Transverse colon (tissue), 4 donors: ENCODE measurements at regions not wholly inside any gene's neighbourhood (a gene's known extent, or its start where the extent isn't known, plus 50 kb on each side); places are given as distances from the start of the nearest gene placed in this dataset.

Experiments
- DNase-seq: peaks from one replicate; pipeline ENCODE4 v3.0.0-alpha.2; 2019
- H3K27ac ChIP-seq, 4 donors: fragments of 200-600 bp; sonication (generic); 2 replicates each; pipeline ENCODE4 v1.5.1; 2016 to 2018; ENCODE audit warnings: inconsistent platforms in 4 of 4
- H3K27me3 ChIP-seq: fragments of 200-600 bp; sonication (generic); 2 replicates; pipeline ENCODE4 v1.5.1; 2017; ENCODE audit warnings: inconsistent platforms
- H3K36me3 ChIP-seq, 4 donors: fragments of 200-600 bp; sonication (generic); 2 replicates each; pipeline ENCODE4 v1.5.1; 2017 to 2019; ENCODE audit warnings: inconsistent platforms in 4 of 4
- H3K4me1 ChIP-seq, 4 donors: fragments of 200-600 bp; sonication (generic); 2 replicates each; pipeline ENCODE4 v1.5.1; 2017 to 2020; ENCODE audit warnings: inconsistent platforms in 4 of 4
- H3K4me3 ChIP-seq, 4 donors: fragments of 200-600 bp; sonication (generic); 1 replicate in 1 of 4; 2 replicates in 3 of 4; pipeline versions ENCODE4 v1.5.1 to v1.6.1; 2017 to 2019; ENCODE audit warnings: inconsistent platforms in 4 of 4
- H3K9me3 ChIP-seq, 2 donors: fragments of 200-600 bp; sonication (generic); 2 replicates each; pipeline ENCODE4 v1.5.1; 2017 to 2019; ENCODE audit warnings: inconsistent platforms in 2 of 2
- CTCF ChIP-seq, 5 experiments: fragments of 200-600 bp in 3 of 5; fragments of 450-650 bp in 2 of 5; sonication (generic) in 3 of 5; IDR thresholded peaks; 1 replicate in 2 of 5; 2 replicates in 3 of 5; pipeline ENCODE4 v1.5.1; 2016 to 2017; ENCODE audit warnings: antibody characterized with exemption in 5 of 5, inconsistent platforms in 3 of 5, mild to moderate bottlenecking in 2 of 5, moderate library complexity in 1 of 5
- EP300 ChIP-seq: sonication (generic); formaldehyde crosslinking; IDR thresholded peaks from one replicate; pipeline ENCODE4 v1.6.1; 2017; ENCODE audit warnings: antibody characterized with exemption, low read depth
- POLR2A ChIP-seq: fragments of 450-650 bp; IDR thresholded peaks from one replicate; pipeline ENCODE4 v1.6.1; 2016; ENCODE audit warnings: antibody characterized with exemption, mild to moderate bottlenecking, moderate library complexity
- POLR2AphosphoS5 ChIP-seq, 3 donors: sonication (generic); formaldehyde crosslinking; IDR thresholded peaks; one replicate each; pipeline ENCODE4 v1.6.1; 2016; ENCODE audit warnings: antibody characterized with exemption in 3 of 3
- WGBS, 2 donors: methylation state at CpG; one replicate each; pipeline ENCODE4 v1.1.5; 2018; ENCODE audit warnings: low coverage in 1 of 2; 5-methylcytosine and 5-hydroxymethylcytosine counted together
- in situ Hi-C, 4 donors: fragments of 200-750 bp; cut with MboI; loops; one replicate each; pipeline versions ENCODE4 v1.15.0 to v1.15.1; 2017; ENCODE audit warnings: low sequenced_read_pairs in 3 of 4, low pct_ligation_motif_present in 1 of 4, low pct_unique_long_range_greater_than_20kb in 1 of 4
- intact Hi-C: fragments of 100-400 bp; cut with DNase I; formaldehyde crosslinking; loops from one replicate; pipeline ENCODE4 v1.15.1; 2023; ENCODE audit warnings: low total_unique reads

- 89% methylated on average over 3 of the region's 7 CpGs; no CpG with 5 or more reads in 1 of the 2 donors for WGBS, 2 donors
- Histone ChIP-seq H3K27me3 (no peaks in the 10 kb centered on the region), H3K4me1 (no peaks in the 10 kb centered on the region), H3K27ac (no peak overlapping the region), H3K4me3 (no peak overlapping the region), H3K36me3 (no peaks in the 10 kb centered on the region), H3K9me3 (no peaks in the 10 kb centered on the region)
- intact Hi-C loops, result no loop called here
- no peak for DNase-seq
- TF ChIP-seq POLR2AphosphoS5 (IDR thresholded peaks at IDR 0.05) (no peak), CTCF (IDR thresholded peaks at IDR 0.05) (no peak), EP300 (no peak), POLR2A (no peak)
- in situ Hi-C loops, result loop anchor here in 1 of 4 donors (25.0 kb wide), 1 partner anchor 473 kb away; no protein-coding TSS in a partner anchor
Measured at GRCh38 chrY:7339391-7340087, 428.0 kb upstream of the AMELY start.

- 80% methylated on average over 5 of the region's 13 CpGs; no CpG with 5 or more reads in 1 of the 2 donors for WGBS, 2 donors
- Histone ChIP-seq H3K27me3 (no peaks in the 10 kb centered on the region), H3K36me3 (no peaks in the 10 kb centered on the region), H3K27ac (no peak overlapping the region), H3K9me3 (no peaks in the 10 kb centered on the region), H3K4me3 (no peak overlapping the region), H3K4me1 (no peaks in the 10 kb centered on the region)
- intact Hi-C loops, result no loop called here
- no peak for DNase-seq
- in situ Hi-C loops, result loop anchor here in 1 of 4 donors (25.0 kb wide), 1 partner anchor 476 kb away; no protein-coding TSS in a partner anchor
- TF ChIP-seq POLR2A (no peak), EP300 (no peak), POLR2AphosphoS5 (IDR thresholded peaks at IDR 0.05) (no peak), CTCF (IDR thresholded peaks at IDR 0.05) (no peak)
Measured at GRCh38 chrY:7336023-7336873, 424.7 kb upstream of the AMELY start.

GRCh38 chrY:7334449-7334848 is 422.9 kb upstream of the AMELY start:
- intact Hi-C loops, result no loop called here
- TF ChIP-seq POLR2AphosphoS5 (IDR thresholded peaks at IDR 0.05) (no peak), CTCF (IDR thresholded peaks at IDR 0.05) (no peak), EP300 (no peak), POLR2A (no peak)

More at GRCh38 chrY:7334449-7334848, 422.9 kb upstream of the AMELY start:
- no peaks in the 10 kb centered on the region for H3K9me3 ChIP-seq
- DNase-seq, result no peak
- in situ Hi-C loops, result loop anchor here in 1 of 4 donors (25.0 kb wide), 1 partner anchor 478 kb away; no protein-coding TSS in a partner anchor
- no peaks in the 10 kb centered on the region for H3K36me3 ChIP-seq
- H3K27ac ChIP-seq, result no peak overlapping the region
- H3K27me3 ChIP-seq, result no peaks in the 10 kb centered on the region
- no peaks in the 10 kb centered on the region for H3K4me1 ChIP-seq
- no peak overlapping the region for H3K4me3 ChIP-seq
- WGBS, 2 donors, result 100% methylated on average over 1 of the region's 1 CpG; no CpG with 5 or more reads in 1 of the 2 donors
